A673 (cell line): ENCODE measurements at regions not wholly inside any gene's neighbourhood (a gene's known extent, or its start where the extent isn't known, plus 50 kb on each side); places are given as distances from the start of the nearest gene placed in this dataset.

ENCODE experiments used
- BruUV-seq: library from RNA; stranded (reverse); fragments of 400-500 nt; replicated peaks from 2 replicates; lab custom pipeline; 2021; lab: Mats Ljungman, UMichigan
- CTCF ChIA-PET: fragments of 300-600 bp; sonication (Branson Sonifier 250); formaldehyde crosslinking; loops from one replicate; lab custom pipeline; 2022; ENCODE audit warnings: antibody characterized with exemption; lab: Charles Lee
- POLR2A ChIA-PET: fragments of 300-600 bp; sonication (Branson Sonifier 250); formaldehyde crosslinking; loops from one replicate; lab custom pipeline; 2022; ENCODE audit warnings: antibody characterized with exemption; ENCODE audit not compliant: low non-redundant PET; lab: Charles Lee
- DNase-seq: peaks from one replicate; pipeline ENCODE4 v3.0.0-alpha.2; 2015; ENCODE audit warnings: low spot score
- H3K27ac ChIP-seq: fragments of 200-600 bp; sonication (generic); 2 replicates; pipeline ENCODE4 v1.5.1; 2016; ENCODE audit warnings: mixed run types, low read depth, mild to moderate bottlenecking, mixed read lengths, antibody characterized with exemption, low read length; ENCODE audit not compliant: poor library complexity, severe bottlenecking
- H3K27me3 ChIP-seq: fragments of 200-600 bp; sonication (generic); replicated peaks from 2 replicates; pipeline ENCODE4 v1.6.1; 2017; ENCODE audit warnings: mixed run types, low read depth, mild to moderate bottlenecking, mixed read lengths, antibody characterized with exemption, low read length; ENCODE audit not compliant: insufficient read depth, poor library complexity
- H3K36me3 ChIP-seq: fragments of 200-600 bp; sonication (generic); 2 replicates; pipeline ENCODE4 v1.6.1; 2016; ENCODE audit warnings: mixed run types, mild to moderate bottlenecking, mixed read lengths, antibody characterized with exemption, low read length; ENCODE audit not compliant: insufficient read depth, poor library complexity, severe bottlenecking
- H3K4me1 ChIP-seq: fragments of 200-600 bp; sonication (generic); 2 replicates; pipeline ENCODE4 v1.6.1; 2017; ENCODE audit warnings: mixed run types, mild to moderate bottlenecking, mixed read lengths, antibody characterized with exemption, low read length; ENCODE audit not compliant: insufficient read depth, poor library complexity, severe bottlenecking
- H3K4me3 ChIP-seq: fragments of 200-600 bp; sonication (generic); 2 replicates; pipeline ENCODE4 v1.5.1; 2016; ENCODE audit warnings: low read depth, mixed run types, mild to moderate bottlenecking, mixed read lengths, low read length; ENCODE audit not compliant: poor library complexity, severe bottlenecking
- H3K9me3 ChIP-seq: fragments of 200-600 bp; sonication (generic); 2 replicates; pipeline ENCODE4 v1.6.1; 2016; ENCODE audit warnings: mixed run types, low read depth, mild to moderate bottlenecking, mixed read lengths, antibody characterized with exemption, low read length; ENCODE audit not compliant: poor library complexity, severe bottlenecking
- CTCF ChIP-seq: fragments of 300-800, 200-600 bp; sonication (generic); conservative IDR thresholded peaks from 2 replicates; pipeline ENCODE4 v1.5.1; 2017; ENCODE audit warnings: low read depth, mild to moderate bottlenecking, antibody characterized with exemption, low read length, moderate library complexity, mixed read lengths
- EZH2 ChIP-seq: fragments of 200-600 bp; sonication (generic); IDR thresholded peaks from 2 replicates; pipeline ENCODE4 v1.6.1; 2017; ENCODE audit warnings: borderline replicate concordance, low read depth, mild to moderate bottlenecking, mixed read lengths, antibody characterized with exemption, low read length; ENCODE audit not compliant: poor library complexity, severe bottlenecking
- intact Hi-C: fragments of 100-400 bp; cut with micrococcal nuclease; formaldehyde crosslinking; loops from one replicate; pipeline ENCODE4 v1.10.0; 2022; ENCODE audit not compliant: unreplicated experiment

GRCh38 chr2:2742726-2743125 is 411.7 kb upstream of the MYT1L start:
- POLR2A ChIA-PET: no interaction called here
- no peak overlapping the region for H3K27ac ChIP-seq
- BruUV-seq: no TSS peak
- no peak for DNase-seq
- H3K4me1 ChIP-seq: no peaks in the 10 kb centered on the region
- intact Hi-C loops: no loop called here
- CTCF ChIA-PET: no interaction called here
- no peak for TF ChIP-seq EZH2
- no peak for TF ChIP-seq CTCF
- no peaks in the 10 kb centered on the region for H3K27me3 ChIP-seq
- no peaks in the 10 kb centered on the region for H3K36me3 ChIP-seq
- no peak overlapping the region for H3K4me3 ChIP-seq
- no peaks in the 10 kb centered on the region for H3K9me3 ChIP-seq

GRCh38 chr2:2740238-2740775 is 409.2 kb upstream of the MYT1L start:
- intact Hi-C loops: no loop called here
- BruUV-seq: no TSS peak

GRCh38 chr2:2739231-2739795 is 408.2 kb upstream of the MYT1L start:
- intact Hi-C loops: no loop called here
- TF ChIP-seq EZH2 (no peak), CTCF (no peak)
- CTCF ChIA-PET: no interaction called here

More at GRCh38 chr2:2740238-2740775, 409.2 kb upstream of the MYT1L start:
- Histone ChIP-seq H3K4me1 (no peaks in the 10 kb centered on the region), H3K27ac (no peak overlapping the region), H3K27me3 (no peaks in the 10 kb centered on the region), H3K9me3 (no peaks in the 10 kb centered on the region), H3K4me3 (no peak overlapping the region), H3K36me3 (no peaks in the 10 kb centered on the region)
- ChIA-PET POLR2A (no interaction called here), CTCF (no interaction called here)
- TF ChIP-seq EZH2 (no peak), CTCF (no peak)
- no peak for DNase-seq

More at GRCh38 chr2:2739231-2739795, 408.2 kb upstream of the MYT1L start:
- peaks cover 5% of the 10 kb centered on the region for H3K27me3 ChIP-seq
- H3K4me3 ChIP-seq: no peak overlapping the region
- no peaks in the 10 kb centered on the region for H3K4me1 ChIP-seq
- no peak for DNase-seq
- no peaks in the 10 kb centered on the region for H3K9me3 ChIP-seq
- POLR2A ChIA-PET: no interaction called here
- H3K27ac ChIP-seq: no peak overlapping the region
- H3K36me3 ChIP-seq: no peaks in the 10 kb centered on the region
- BruUV-seq: no TSS peak
